Activated B cell treated with CpG ODN at 0.5 μM for 24 hours (primary cell): ENCODE measurements at regions not wholly inside any gene's neighbourhood (a gene's known extent, or its start where the extent isn't known, plus 50 kb on each side); places are given as distances from the start of the nearest gene placed in this dataset.

Experiments used
- ATAC-seq: fragments of 200-7000 bp; cut with Tn5 transposase; one replicate; pipeline ENCODE4 v1.10.0; 2021; ENCODE audit warnings: low read depth, mild to moderate bottlenecking, moderate library complexity
- CTCF ChIA-PET: fragments of 350-600 bp; sonication (Branson Sonifier 250); formaldehyde crosslinking; loops from one replicate; lab custom pipeline; 2021; ENCODE audit warnings: antibody characterized with exemption; lab: Charles Lee
- POLR2A ChIA-PET: fragments of 350-600 bp; sonication (Branson Sonifier 250); formaldehyde crosslinking; loops from one replicate; lab custom pipeline; 2021; ENCODE audit warnings: antibody characterized with exemption; lab: Charles Lee
- DNase-seq: peaks from one replicate; pipeline ENCODE4 v3.0.0; 2022
- H3K27ac Mint-ChIP-seq: one replicate; pipeline ENCODE4 v1.8.0; 2020; ENCODE audit warnings: mixed read lengths
- H3K27me3 Mint-ChIP-seq: one replicate; pipeline ENCODE4 v1.8.0; 2021; ENCODE audit warnings: mixed read lengths
- H3K36me3 Mint-ChIP-seq: one replicate; pipeline ENCODE4 v1.8.0; 2021; ENCODE audit warnings: low read depth, mixed read lengths
- H3K4me1 Mint-ChIP-seq: one replicate; pipeline ENCODE4 v1.8.0; 2021; ENCODE audit warnings: mixed read lengths
- H3K4me3 Mint-ChIP-seq: one replicate; pipeline ENCODE4 v1.8.0; 2020; ENCODE audit warnings: mild to moderate bottlenecking, mixed read lengths
- H3K9me3 Mint-ChIP-seq: one replicate; pipeline ENCODE4 v1.8.0; 2020; ENCODE audit warnings: mixed read lengths
- CTCF ChIP-seq: fragments of 200-600 bp; IDR thresholded peaks from one replicate; pipeline ENCODE4 v1.8.0; 2022; ENCODE audit warnings: antibody characterized with exemption, mild to moderate bottlenecking
- intact Hi-C: fragments of 100-400 bp; cut with micrococcal nuclease; formaldehyde crosslinking; loops from one replicate; pipeline ENCODE4 v1.15.1; 2024

- Mint-ChIP-seq H3K9me3 (no peaks in the 10 kb centered on the region), H3K4me3 (no peak overlapping the region), H3K36me3 (no peaks in the 10 kb centered on the region), H3K4me1 (no peaks in the 10 kb centered on the region), H3K27me3 (peaks cover 7% of the 10 kb centered on the region), H3K27ac (no peak overlapping the region)
- ATAC-seq (no peak), DNase-seq (no peak)
- ChIA-PET POLR2A (no interaction called here), CTCF (no interaction called here)
- intact Hi-C loops = no loop called here
- TF ChIP-seq CTCF = no peak
These were observed 136.7 kb downstream of the CDCA7 start for GRCh38 chr2:173491418-173491817.

- Mint-ChIP-seq H3K4me3 (no peak overlapping the region), H3K36me3 (no peaks in the 10 kb centered on the region), H3K27ac (no peak overlapping the region), H3K4me1 (no peaks in the 10 kb centered on the region), H3K9me3 (no peaks in the 10 kb centered on the region), H3K27me3 (peaks cover 3% of the 10 kb centered on the region)
- no peak for DNase-seq
- no peak for TF ChIP-seq CTCF
- ChIA-PET POLR2A (no interaction called here), CTCF (no interaction called here)
- intact Hi-C loops = no loop called here
- ATAC-seq = no peak
These were observed 139.2 kb downstream of the CDCA7 start for GRCh38 chr2:173493874-173494273.

- Mint-ChIP-seq H3K27ac (no peak overlapping the region), H3K9me3 (peaks cover 4% of the 10 kb centered on the region), H3K4me1 (no peaks in the 10 kb centered on the region), H3K27me3 (peaks cover 3% of the 10 kb centered on the region), H3K4me3 (no peak overlapping the region), H3K36me3 (no peaks in the 10 kb centered on the region)
- CTCF ChIA-PET = no interaction called here
- intact Hi-C loops = no loop called here
- no peak for TF ChIP-seq CTCF
- POLR2A ChIA-PET = no interaction called here
- ATAC-seq (no peak), DNase-seq (no peak)
These were observed 142.1 kb downstream of the CDCA7 start for GRCh38 chr2:173496746-173497145.

- ChIA-PET CTCF (no interaction called here), POLR2A (no interaction called here)
- no peak for TF ChIP-seq CTCF
- no peak for ATAC-seq
- Mint-ChIP-seq H3K27ac (no peak overlapping the region), H3K4me3 (no peak overlapping the region), H3K36me3 (no peaks in the 10 kb centered on the region), H3K27me3 (peaks cover 8% of the 10 kb centered on the region), H3K4me1 (no peaks in the 10 kb centered on the region), H3K9me3 (peaks cover 6% of the 10 kb centered on the region)
- intact Hi-C loops = no loop called here
- DNase-seq = no peak
These were observed 146.3 kb downstream of the CDCA7 start for GRCh38 chr2:173500953-173501352.

- no peak for TF ChIP-seq CTCF
- CTCF ChIA-PET = no interaction called here
- DNase-seq (no peak), ATAC-seq (no peak)
- peaks cover 12% of the 10 kb centered on the region for H3K27me3 Mint-ChIP-seq
- intact Hi-C loops = no loop called here
- H3K9me3 Mint-ChIP-seq = peaks cover 6% of the 10 kb centered on the region
- no peak overlapping the region for H3K4me3 Mint-ChIP-seq
- H3K4me1 Mint-ChIP-seq = no peaks in the 10 kb centered on the region
- POLR2A ChIA-PET = no interaction called here
- H3K36me3 Mint-ChIP-seq = no peaks in the 10 kb centered on the region
- H3K27ac Mint-ChIP-seq = no peak overlapping the region
These were observed 147.6 kb downstream of the CDCA7 start for GRCh38 chr2:173502296-173502695.
